Posterior vena cava (tissue), 2 donors: ENCODE measurements at regions not wholly inside any gene's neighbourhood (a gene's known extent, or its start where the extent isn't known, plus 50 kb on each side); places are given as distances from the start of the nearest gene placed in this dataset.
"Not testable (repeated sequence)": the region's sequence is repeated elsewhere in the genome, so short reads cannot be mapped to it uniquely, and the experiment has no call there.

Source experiments
- DNase-seq: peaks from one replicate; pipeline ENCODE4 v3.0.0-alpha.2; 2020; ENCODE audit warnings: low spot score
- intact Hi-C, 2 donors: fragments of 100-400 bp; cut with DNase I; formaldehyde crosslinking; loops; one replicate each; pipeline versions ENCODE4 v1.14.1 to v1.14.2; 2022 to 2023
- donor health status: DM: yes; HTN: yes; CAD: no.
- donor health status: DM: yes; HTN: yes; CAD: no.

GRCh38 chr1:25171013-25171412, 61.3 kb downstream of the SYF2 start:
- intact Hi-C loops, DNase-seq: not testable (repeated sequence)

- DNase-seq, result no peak
- intact Hi-C loops, result no loop called here
Measured at GRCh38 chr1:25170439-25170838, 61.9 kb downstream of the SYF2 start.

GRCh38 chr1:25169610-25170009, 62.7 kb downstream of the SYF2 start:
- DNase-seq, result no peak
- intact Hi-C loops, result no loop called here

- intact Hi-C loops, result no loop called here
- no peak for DNase-seq
Measured at GRCh38 chr1:25169168-25169567, 63.1 kb downstream of the SYF2 start.

- no peak for DNase-seq
- intact Hi-C loops, result no loop called here
Measured at GRCh38 chr1:25168193-25169071, 63.9 kb downstream of the SYF2 start.

- intact Hi-C loops, result no loop called here
- no peak for DNase-seq
Measured at GRCh38 chr1:25167269-25168192, 64.8 kb downstream of the SYF2 start.

- intact Hi-C loops, result no loop called here
- no peak for DNase-seq
Measured at GRCh38 chr1:25166847-25167246, 65.5 kb downstream of the SYF2 start.

GRCh38 chr1:25163986-25164385, 68.3 kb downstream of the SYF2 start:
- DNase-seq, result no peak
- intact Hi-C loops, result no loop called here

GRCh38 chr1:25161981-25162380, 70.3 kb downstream of the SYF2 start:
- intact Hi-C loops, result no loop called here
- no peak for DNase-seq

- no peak for DNase-seq
- intact Hi-C loops, result no loop called here
Measured at GRCh38 chr1:25157846-25158245, 74.5 kb downstream of the SYF2 start.

- intact Hi-C loops, result no loop called here
- no peak for DNase-seq
Measured at GRCh38 chr1:25150985-25151495, 81.3 kb downstream of the SYF2 start.

GRCh38 chr1:25148673-25149300, 83.5 kb downstream of the SYF2 start:
- DNase-seq, result no peak
- intact Hi-C loops, result no loop called here

GRCh38 chr1:25146451-25146855, 85.8 kb downstream of the SYF2 start:
- DNase-seq, result no peak
- intact Hi-C loops, result loop anchor here in 1 of 2 donors (2.0 kb wide), 1 partner anchor 30 kb away; no protein-coding TSS in a partner anchor

- DNase-seq, result no peak
- intact Hi-C loops, result loop anchor here in 1 of 2 donors (2.0 kb wide), 1 partner anchor 29 kb away; no protein-coding TSS in a partner anchor
Measured at GRCh38 chr1:25145775-25146393, 86.4 kb downstream of the SYF2 start.

- intact Hi-C loops, result no loop called here
- DNase-seq, result no peak
Measured at GRCh38 chr1:25140073-25140797, 92.1 kb downstream of the SYF2 start.

- intact Hi-C loops, result no loop called here
- DNase-seq, result no peak
Measured at GRCh38 chr1:25137521-25138395, 94.5 kb downstream of the SYF2 start.

- intact Hi-C loops, result no loop called here
- DNase-seq, result no peak
Measured at GRCh38 chr1:25137106-25137505, 95.2 kb downstream of the SYF2 start.
